C4-2B (cell line): ENCODE measurements at regions not wholly inside any gene's neighbourhood (a gene's known extent, or its start where the extent isn't known, plus 50 kb on each side); places are given as distances from the start of the nearest gene placed in this dataset.

ENCODE experiments used
- ZFX ChIP-seq: fragments of 450-650 bp; IDR thresholded peaks from 2 replicates; pipeline ENCODE4 v1.6.1; 2017
- TF ChIP-seq, protein P1 (sequence below): fragments of 450-650 bp; conservative IDR thresholded peaks from 2 replicates; pipeline ENCODE4 v1.5.1; 2017; ENCODE audit warnings: mild to moderate bottlenecking

DNA sequence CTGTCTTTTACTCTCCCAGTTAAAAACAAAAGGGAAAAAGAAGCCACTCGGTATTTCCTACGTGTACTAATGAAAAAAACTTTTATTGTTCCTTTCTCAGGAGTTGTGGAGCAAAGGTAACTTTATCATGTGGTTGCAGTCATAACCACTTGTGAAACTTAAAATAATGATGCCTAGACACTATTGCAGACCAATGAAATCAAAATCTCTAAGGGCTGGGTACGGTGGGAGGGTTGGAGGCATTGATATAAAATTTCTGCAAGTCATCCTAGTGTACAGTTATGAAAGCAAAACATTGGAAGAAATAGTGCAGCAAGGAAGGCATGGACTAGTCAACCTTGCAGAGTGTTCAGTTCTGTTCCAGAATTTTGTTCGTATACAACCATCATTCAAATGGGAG is 808.8 kb downstream of the TUSC7 start:
- TF ChIP-seq, protein P1, sequence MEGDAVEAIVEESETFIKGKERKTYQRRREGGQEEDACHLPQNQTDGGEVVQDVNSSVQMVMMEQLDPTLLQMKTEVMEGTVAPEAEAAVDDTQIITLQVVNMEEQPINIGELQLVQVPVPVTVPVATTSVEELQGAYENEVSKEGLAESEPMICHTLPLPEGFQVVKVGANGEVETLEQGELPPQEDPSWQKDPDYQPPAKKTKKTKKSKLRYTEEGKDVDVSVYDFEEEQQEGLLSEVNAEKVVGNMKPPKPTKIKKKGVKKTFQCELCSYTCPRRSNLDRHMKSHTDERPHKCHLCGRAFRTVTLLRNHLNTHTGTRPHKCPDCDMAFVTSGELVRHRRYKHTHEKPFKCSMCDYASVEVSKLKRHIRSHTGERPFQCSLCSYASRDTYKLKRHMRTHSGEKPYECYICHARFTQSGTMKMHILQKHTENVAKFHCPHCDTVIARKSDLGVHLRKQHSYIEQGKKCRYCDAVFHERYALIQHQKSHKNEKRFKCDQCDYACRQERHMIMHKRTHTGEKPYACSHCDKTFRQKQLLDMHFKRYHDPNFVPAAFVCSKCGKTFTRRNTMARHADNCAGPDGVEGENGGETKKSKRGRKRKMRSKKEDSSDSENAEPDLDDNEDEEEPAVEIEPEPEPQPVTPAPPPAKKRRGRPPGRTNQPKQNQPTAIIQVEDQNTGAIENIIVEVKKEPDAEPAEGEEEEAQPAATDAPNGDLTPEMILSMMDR = no peak
- TF ChIP-seq ZFX = no peak
